ENCODE measurements at regions not wholly inside any gene's neighbourhood (a gene's known extent, or its start where the extent isn't known, plus 50 kb on each side); places are given as distances from the start of the nearest gene placed in this dataset.

DNA sequence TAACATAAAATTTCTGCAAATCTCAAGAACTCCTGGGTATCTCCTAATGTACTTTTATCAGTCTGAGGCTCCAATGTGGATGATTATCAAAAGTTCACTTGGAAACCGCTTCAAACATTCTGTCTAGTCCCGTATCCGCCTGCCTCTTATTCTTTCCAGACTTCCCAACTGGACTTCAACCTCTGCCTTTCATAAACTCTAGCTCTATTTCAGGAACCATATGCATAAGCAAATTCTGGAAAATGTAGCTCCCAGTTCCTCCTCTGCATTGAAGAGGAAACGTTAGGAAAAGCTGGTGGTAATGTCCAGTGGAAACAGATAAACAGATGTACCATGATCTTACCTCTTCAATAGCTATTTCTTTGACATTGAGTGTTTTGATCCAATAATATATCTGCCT lies 285.0 kb downstream of the KCNJ2 start:
- ATAC-seq (no peak), DNase-seq (ENCODE audit: low read depth in 1 of 2, low spot score in 1 of 2) (no peak), FAIRE-seq (no peak)
- ChIA-PET POLR2A (no interaction called here), CTCF (interaction anchor here (2.4 kb wide), 1 partner anchor 14 kb away, joined by 8 read pairs; no protein-coding TSS in a partner anchor)
- H3K9me3 ChIP-seq: no peaks in the 10 kb centered on the region
- no peaks in the 10 kb centered on the region for H3K4me1 ChIP-seq
- no peak overlapping the region for H3K27ac ChIP-seq
- 32% methylated on average over 4 of the region's 4 CpGs for WGBS (ENCODE audit: missing lambda C conversion rate)
- H3K4me3 ChIP-seq: no peak overlapping the region
- TF ChIP-seq POLR2AphosphoS2 (conservative IDR thresholded peaks at IDR 0.05; ENCODE audit: low read length) (no peak), GATA3 (IDR thresholded peaks at IDR 0.05; ENCODE audit: borderline replicate concordance) (no peak), MYC (IDR thresholded peaks at IDR 0.05; ENCODE audit: borderline replicate concordance, low read length) (no peak), HEYL (CRISPR knock-in tag; IDR thresholded peaks at IDR 0.05) (no peak), ZFP36 (IDR thresholded peaks at IDR 0.05; ENCODE audit: borderline replicate concordance, partially characterized antibody) (no peak), SMC3 (IDR thresholded peaks at IDR 0.05) (no peak), RFX5 (IDR thresholded peaks at IDR 0.05) (no peak), FOSL2 (IDR thresholded peaks at IDR 0.05) (no peak), FOSL2 (CRISPR knock-in tag; IDR thresholded peaks at IDR 0.05) (no peak), RNF2 (IDR thresholded peaks at IDR 0.05; ENCODE audit: borderline replicate concordance, low read depth) (no peak), MAZ (IDR thresholded peaks at IDR 0.05; ENCODE audit: borderline replicate concordance, low read depth, low read length) (no peak), CHD4 (IDR thresholded peaks at IDR 0.05; ENCODE audit: borderline replicate concordance) (no peak), SREBF2 (IDR thresholded peaks at IDR 0.05) (no peak), HOXA7 (CRISPR knock-in tag; IDR thresholded peaks at IDR 0.05) (no peak), JUN (IDR thresholded peaks at IDR 0.05) (no peak), CBX2 (IDR thresholded peaks at IDR 0.05; ENCODE audit: borderline replicate concordance, low read depth) (no peak)
- TF ChIP-seq, protein P1, sequence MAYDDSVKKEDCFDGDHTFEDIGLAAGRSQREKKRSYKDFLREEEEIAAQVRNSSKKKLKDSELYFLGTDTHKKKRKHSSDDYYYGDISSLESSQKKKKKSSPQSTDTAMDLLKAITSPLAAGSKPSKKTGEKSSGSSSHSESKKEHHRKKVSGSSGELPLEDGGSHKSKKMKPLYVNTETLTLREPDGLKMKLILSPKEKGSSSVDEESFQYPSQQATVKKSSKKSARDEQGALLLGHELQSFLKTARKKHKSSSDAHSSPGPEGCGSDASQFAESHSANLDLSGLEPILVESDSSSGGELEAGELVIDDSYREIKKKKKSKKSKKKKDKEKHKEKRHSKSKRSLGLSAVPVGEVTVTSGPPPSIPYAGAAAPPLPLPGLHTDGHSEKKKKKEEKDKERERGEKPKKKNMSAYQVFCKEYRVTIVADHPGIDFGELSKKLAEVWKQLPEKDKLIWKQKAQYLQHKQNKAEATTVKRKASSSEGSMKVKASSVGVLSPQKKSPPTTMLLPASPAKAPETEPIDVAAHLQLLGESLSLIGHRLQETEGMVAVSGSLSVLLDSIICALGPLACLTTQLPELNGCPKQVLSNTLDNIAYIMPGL (CRISPR knock-in tag; IDR thresholded peaks at IDR 0.05; ENCODE audit: borderline replicate concordance): no peak
- H3K4me2 ChIP-seq: no peak overlapping the region

DNA sequence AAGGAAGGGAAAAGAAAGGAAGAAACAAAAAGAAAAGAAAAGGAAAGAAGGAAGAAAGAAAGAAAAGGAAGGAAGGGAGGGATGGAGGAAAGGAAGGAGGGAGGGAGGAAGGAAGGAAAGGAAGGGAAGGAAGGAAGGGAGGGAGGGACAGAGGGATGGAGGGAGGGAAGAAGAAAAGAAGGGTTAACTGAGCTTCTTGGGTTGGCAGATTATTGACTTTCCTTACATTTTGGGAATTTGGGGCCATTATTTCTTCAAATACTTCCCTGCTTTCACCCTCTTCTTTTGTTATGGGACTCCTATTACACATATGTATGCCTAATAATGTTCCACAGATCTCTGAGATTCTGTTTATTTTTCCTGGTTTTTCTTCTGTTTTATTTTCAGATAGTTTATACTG lies 285.6 kb downstream of the KCNJ2 start:
- ChIA-PET CTCF (interaction anchor here (2.4 kb wide), 1 partner anchor 13 kb away, joined by 8 read pairs; no protein-coding TSS in a partner anchor), POLR2A (no interaction called here)
- no peak for ATAC-seq

More for the DNA sequence above, 285.6 kb downstream of the KCNJ2 start:
- Histone ChIP-seq H3K4me2 (no peak overlapping the region), H3K27ac (no peak overlapping the region), H3K4me1 (no peaks in the 10 kb centered on the region), H3K9me3 (no peaks in the 10 kb centered on the region), H3K4me3 (no peak overlapping the region)
- TF ChIP-seq, protein P2, sequence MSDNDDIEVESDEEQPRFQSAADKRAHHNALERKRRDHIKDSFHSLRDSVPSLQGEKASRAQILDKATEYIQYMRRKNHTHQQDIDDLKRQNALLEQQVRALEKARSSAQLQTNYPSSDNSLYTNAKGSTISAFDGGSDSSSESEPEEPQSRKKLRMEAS (IDR thresholded peaks at IDR 0.05): no peak
- no peak for TF ChIP-seq KDM5A (IDR thresholded peaks at IDR 0.05)
- TF ChIP-seq, protein P3, sequence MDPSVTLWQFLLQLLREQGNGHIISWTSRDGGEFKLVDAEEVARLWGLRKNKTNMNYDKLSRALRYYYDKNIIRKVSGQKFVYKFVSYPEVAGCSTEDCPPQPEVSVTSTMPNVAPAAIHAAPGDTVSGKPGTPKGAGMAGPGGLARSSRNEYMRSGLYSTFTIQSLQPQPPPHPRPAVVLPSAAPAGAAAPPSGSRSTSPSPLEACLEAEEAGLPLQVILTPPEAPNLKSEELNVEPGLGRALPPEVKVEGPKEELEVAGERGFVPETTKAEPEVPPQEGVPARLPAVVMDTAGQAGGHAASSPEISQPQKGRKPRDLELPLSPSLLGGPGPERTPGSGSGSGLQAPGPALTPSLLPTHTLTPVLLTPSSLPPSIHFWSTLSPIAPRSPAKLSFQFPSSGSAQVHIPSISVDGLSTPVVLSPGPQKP (IDR thresholded peaks at IDR 0.05; ENCODE audit: low read depth, low read length): no peak
- TF ChIP-seq JUN (IDR thresholded peaks at IDR 0.05): no peak
- no peak for TF ChIP-seq RFX5 (IDR thresholded peaks at IDR 0.05)
- TF ChIP-seq, protein P4, sequence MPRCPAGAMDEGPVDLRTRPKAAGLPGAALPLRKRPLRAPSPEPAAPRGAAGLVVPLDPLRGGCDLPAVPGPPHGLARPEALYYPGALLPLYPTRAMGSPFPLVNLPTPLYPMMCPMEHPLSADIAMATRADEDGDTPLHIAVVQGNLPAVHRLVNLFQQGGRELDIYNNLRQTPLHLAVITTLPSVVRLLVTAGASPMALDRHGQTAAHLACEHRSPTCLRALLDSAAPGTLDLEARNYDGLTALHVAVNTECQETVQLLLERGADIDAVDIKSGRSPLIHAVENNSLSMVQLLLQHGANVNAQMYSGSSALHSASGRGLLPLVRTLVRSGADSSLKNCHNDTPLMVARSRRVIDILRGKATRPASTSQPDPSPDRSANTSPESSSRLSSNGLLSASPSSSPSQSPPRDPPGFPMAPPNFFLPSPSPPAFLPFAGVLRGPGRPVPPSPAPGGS (IDR thresholded peaks at IDR 0.05): no peak
- TF ChIP-seq HOXA7 (CRISPR knock-in tag; IDR thresholded peaks at IDR 0.05): no peak
- TF ChIP-seq RNF2 (IDR thresholded peaks at IDR 0.05; ENCODE audit: borderline replicate concordance, low read depth): no peak
- no peak for TF ChIP-seq HOXB5 (CRISPR knock-in tag; IDR thresholded peaks at IDR 0.05)
- TF ChIP-seq, protein P5, sequence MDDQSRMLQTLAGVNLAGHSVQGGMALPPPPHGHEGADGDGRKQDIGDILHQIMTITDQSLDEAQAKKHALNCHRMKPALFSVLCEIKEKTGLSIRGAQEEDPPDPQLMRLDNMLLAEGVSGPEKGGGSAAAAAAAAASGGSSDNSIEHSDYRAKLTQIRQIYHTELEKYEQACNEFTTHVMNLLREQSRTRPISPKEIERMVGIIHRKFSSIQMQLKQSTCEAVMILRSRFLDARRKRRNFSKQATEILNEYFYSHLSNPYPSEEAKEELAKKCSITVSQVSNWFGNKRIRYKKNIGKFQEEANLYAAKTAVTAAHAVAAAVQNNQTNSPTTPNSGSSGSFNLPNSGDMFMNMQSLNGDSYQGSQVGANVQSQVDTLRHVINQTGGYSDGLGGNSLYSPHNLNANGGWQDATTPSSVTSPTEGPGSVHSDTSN (IDR thresholded peaks at IDR 0.05): no peak
- TF ChIP-seq POLR2A (IDR thresholded peaks at IDR 0.05; ENCODE audit: low read length): no peak
- FAIRE-seq: no peak
- DNase-seq (ENCODE audit: low read depth in 1 of 2, low spot score in 1 of 2): no peak
